ENCODE measurements at regions not wholly inside any gene's neighbourhood (a gene's known extent, or its start where the extent isn't known, plus 50 kb on each side); places are given as distances from the start of the nearest gene placed in this dataset.

DNA sequence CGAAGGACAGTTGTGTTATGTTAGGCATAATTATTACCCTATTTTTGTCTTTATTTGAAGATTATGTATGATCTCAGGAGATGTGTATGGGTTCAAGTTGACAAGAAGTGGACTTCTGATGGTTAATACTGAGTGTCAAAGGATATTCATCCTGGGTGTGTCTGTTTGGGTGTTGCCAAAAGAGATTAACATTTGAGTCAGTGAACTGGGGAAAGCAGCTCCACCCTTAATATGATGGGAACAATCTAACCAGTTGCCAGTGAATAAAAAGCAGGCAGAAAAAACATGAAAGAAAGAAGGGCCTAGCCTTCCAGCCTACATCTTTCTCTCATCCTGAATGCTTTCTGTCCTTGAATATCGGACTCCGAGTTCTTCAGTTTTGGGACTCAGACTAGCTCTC is 332.6 kb downstream of the DTHD1 start:
- TF ChIP-seq CTCF (IDR thresholded peaks at IDR 0.05): no peak
- no peak for TF ChIP-seq POLR2A (IDR thresholded peaks at IDR 0.05)
- no peak for TF ChIP-seq POLR2AphosphoS5 (IDR thresholded peaks at IDR 0.05)
